H1 (cell line): ENCODE measurements at regions not wholly inside any gene's neighbourhood (a gene's known extent, or its start where the extent isn't known, plus 50 kb on each side); places are given as distances from the start of the nearest gene placed in this dataset.

Source experiments
- CTCF ChIA-PET: fragments of 300-600 bp; sonication (Branson Sonifier 250); formaldehyde crosslinking; loops from one replicate; lab custom pipeline; 2021; ENCODE audit not compliant: partially characterized antibody; lab: Charles Lee
- POLR2A ChIA-PET: fragments of 300-600 bp; sonication (Branson Sonifier 250); formaldehyde crosslinking; loops from one replicate; lab custom pipeline; 2021; ENCODE audit warnings: inconsistent platforms; ENCODE audit not compliant: partially characterized antibody; lab: Charles Lee
- DNase-seq, 2 experiments: peaks; one replicate each; pipeline versions ENCODE4 v3.0.0 to v3.0.0-alpha.2; 2010 to 2022; ENCODE audit warnings: low spot score in 2 of 2, low read depth in 1 of 2, mixed read lengths in 1 of 2
- FAIRE-seq: peaks from 2 replicates; lab custom pipeline; 2011; peaks lifted over from hg19 to GRCh38; lab: Jason Lieb, UNC
- H2AFZ ChIP-seq: 2 replicates; pipeline ENCODE4 v1.8.1; 2012; ENCODE audit warnings: low read length, inconsistent platforms
- H2AK5ac ChIP-seq: 2 replicates; pipeline ENCODE4 v1.6.1; 2013; ENCODE audit warnings: low read depth, low read length
- H2BK120ac ChIP-seq: replicated peaks from 2 replicates; pipeline ENCODE3; 2013; ENCODE audit warnings: low read depth, low read length, inconsistent platforms
- H2BK12ac ChIP-seq: 2 replicates; pipeline ENCODE4 v1.6.1; 2013; ENCODE audit warnings: low read depth, low read length
- H2BK15ac ChIP-seq: 2 replicates; pipeline ENCODE4 v1.6.1; 2013; ENCODE audit warnings: low read length
- H2BK20ac ChIP-seq: 2 replicates; pipeline ENCODE4 v1.6.1; 2013; ENCODE audit warnings: low read length
- H2BK5ac ChIP-seq: 2 replicates; pipeline ENCODE4 v1.6.1; 2013; ENCODE audit warnings: low read depth, low read length
- H3K14ac ChIP-seq: 2 replicates; pipeline ENCODE4 v1.6.1; 2013; ENCODE audit warnings: inconsistent platforms; ENCODE audit not compliant: insufficient read length
- H3K18ac ChIP-seq: 2 replicates; pipeline ENCODE4 v1.6.1; 2013; ENCODE audit warnings: low read length; ENCODE audit errors: extremely low read depth
- H3K23ac ChIP-seq: 2 replicates; pipeline ENCODE4 v1.6.1; 2013; ENCODE audit warnings: inconsistent platforms; ENCODE audit not compliant: insufficient read length
- H3K23me2 ChIP-seq: 2 replicates; pipeline ENCODE4 v1.6.1; 2013; ENCODE audit warnings: low read depth, low read length
- H3K27ac ChIP-seq: 2 replicates; pipeline ENCODE4 v1.6.1; 2011; ENCODE audit warnings: low read depth, low read length, inconsistent platforms
- H3K27me3 ChIP-seq, 4 experiments: replicated peaks in 1 of 4; 1 replicate in 1 of 4; 2 replicates in 3 of 4; pipeline versions ENCODE4 v1.6.1 to v1.8.1; 2011 to 2013; ENCODE audit warnings: low read length in 3 of 4, mild to moderate bottlenecking in 3 of 4, inconsistent platforms in 2 of 4, mixed read lengths in 2 of 4, moderate library complexity in 1 of 4; ENCODE audit not compliant: control insufficient read depth in 3 of 4, insufficient read depth in 3 of 4; ENCODE audit errors: extremely low read depth in 1 of 4
- H3K36me3 ChIP-seq, 4 experiments: 2 replicates each; pipeline versions ENCODE4 v1.6.1 to v1.8.1; 2011 to 2013; ENCODE audit warnings: mild to moderate bottlenecking in 4 of 4, low read length in 3 of 4, moderate library complexity in 2 of 4, control low read depth in 1 of 4, inconsistent platforms in 1 of 4; ENCODE audit not compliant: insufficient read depth in 4 of 4, control insufficient read depth in 2 of 4
- H3K4ac ChIP-seq: replicated peaks from 2 replicates; pipeline ENCODE3; 2013; ENCODE audit warnings: low read length, low read depth, mixed read lengths, inconsistent platforms; ENCODE audit not compliant: insufficient read length
- H3K4me1 ChIP-seq, 4 experiments: replicated peaks in 1 of 4; 1 replicate in 1 of 4; 2 replicates in 3 of 4; pipeline versions ENCODE4 v1.6.1 to v1.8.1; 2011 to 2013; ENCODE audit warnings: low read length in 3 of 4, inconsistent platforms in 2 of 4, mixed read lengths in 1 of 4; ENCODE audit not compliant: insufficient read depth in 4 of 4, control insufficient read depth in 3 of 4
- H3K4me2 ChIP-seq, 2 experiments: 2 replicates each; pipeline versions ENCODE4 v1.6.1 to v1.8.1; 2011 to 2013; ENCODE audit warnings: low read depth in 2 of 2, low read length in 2 of 2, control low read depth in 1 of 2, inconsistent platforms in 1 of 2, mild to moderate bottlenecking in 1 of 2; ENCODE audit not compliant: insufficient read depth in 1 of 2
- H3K4me3 ChIP-seq, 4 experiments: fragments of 200-600, 300-600 bp in 1 of 4; sonication (generic), shearing (Covaris generic), sonication (Bioruptor Twin) in 1 of 4; 2 replicates each; pipeline versions ENCODE4 v1.5.1 to v1.8.1; 2011 to 2016; ENCODE audit warnings: low read length in 4 of 4, low read depth in 3 of 4, control low read depth in 2 of 4, inconsistent platforms in 2 of 4, mild to moderate bottlenecking in 2 of 4, mixed read lengths in 1 of 4, moderate library complexity in 1 of 4; ENCODE audit not compliant: insufficient read depth in 2 of 4; ENCODE audit errors: extremely low read depth in 1 of 4
- H3K56ac ChIP-seq: replicated peaks from 2 replicates; pipeline ENCODE3; 2013; ENCODE audit warnings: low read depth, mild to moderate bottlenecking, mixed read lengths, low read length, inconsistent platforms; ENCODE audit not compliant: insufficient read length
- H3K79me1 ChIP-seq: 2 replicates; pipeline ENCODE4 v1.6.1; 2013; ENCODE audit warnings: low read depth, low read length, control low read depth
- H3K79me2 ChIP-seq, 2 experiments: 2 replicates each; pipeline versions ENCODE4 v1.6.1 to v1.8.1; 2012 to 2013; ENCODE audit warnings: low read length in 2 of 2, mild to moderate bottlenecking in 2 of 2, inconsistent platforms in 1 of 2; ENCODE audit not compliant: insufficient read depth in 2 of 2, control insufficient read depth in 1 of 2
- H3K9ac ChIP-seq, 4 experiments: replicated peaks in 1 of 4; 1 replicate in 1 of 4; 2 replicates in 3 of 4; pipeline versions ENCODE4 v1.6.1 to v1.8.1; 2011 to 2013; ENCODE audit warnings: low read depth in 3 of 4, low read length in 3 of 4, control low read depth in 2 of 4, mild to moderate bottlenecking in 2 of 4, moderate library complexity in 2 of 4, inconsistent platforms in 1 of 4; ENCODE audit errors: extremely low read depth in 1 of 4
- H3K9me3 ChIP-seq, 2 experiments: 2 replicates each; pipeline versions ENCODE4 v1.6.1 to v1.8.1; 2012 to 2013; ENCODE audit warnings: mild to moderate bottlenecking in 2 of 2, moderate library complexity in 2 of 2, control low read depth in 1 of 2, inconsistent platforms in 1 of 2, low read depth in 1 of 2, low read length in 1 of 2, mixed read lengths in 1 of 2; ENCODE audit not compliant: insufficient read depth in 2 of 2
- H4K20me1 ChIP-seq, 2 experiments: replicated peaks in 1 of 2; 2 replicates each; pipeline versions ENCODE3 to v1.8.1; 2011 to 2013; ENCODE audit warnings: inconsistent platforms in 2 of 2, low read length in 2 of 2, mild to moderate bottlenecking in 1 of 2; ENCODE audit not compliant: insufficient read depth in 2 of 2, control insufficient read depth in 1 of 2
- H4K5ac ChIP-seq: 2 replicates; pipeline ENCODE4 v1.6.1; 2013; ENCODE audit warnings: low read length, low read depth, mixed read lengths, inconsistent platforms; ENCODE audit not compliant: insufficient read length
- H4K8ac ChIP-seq: 2 replicates; pipeline ENCODE4 v1.8.0; 2013; ENCODE audit warnings: mild to moderate bottlenecking, moderate library complexity, low read length, inconsistent platforms; ENCODE audit not compliant: insufficient read depth; ENCODE audit errors: extremely low read depth
- H4K91ac ChIP-seq: replicated peaks from 2 replicates; pipeline ENCODE3; 2013; ENCODE audit warnings: low read length, mixed read lengths, inconsistent platforms; ENCODE audit not compliant: insufficient read length
- CBX5 ChIP-seq: fragments of 300-800, 300-1000 bp; sonication (generic); IDR thresholded peaks from 2 replicates; pipeline ENCODE4 v1.7.1; 2016; ENCODE audit warnings: antibody characterized with exemption, low read length, low read depth
- CEBPB ChIP-seq: IDR thresholded peaks from 2 replicates; pipeline ENCODE4 v1.6.1; 2012; ENCODE audit warnings: low read depth, low read length
- CHD1 ChIP-seq: IDR thresholded peaks from 2 replicates; pipeline ENCODE4 v1.6.1; 2012; ENCODE audit warnings: low read depth, low read length, improper control_type of control experiment
- FOSL1 ChIP-seq: IDR thresholded peaks from 2 replicates; pipeline ENCODE4 v1.6.1; 2011; ENCODE audit warnings: mild to moderate bottlenecking, low read depth, low read length, moderate library complexity; ENCODE audit not compliant: insufficient read depth
- HDAC6 ChIP-seq: IDR thresholded peaks from one replicate; pipeline ENCODE4 v1.7.1; 2012; ENCODE audit warnings: low read depth, mild to moderate bottlenecking, inconsistent platforms, low read length, moderate library complexity
- JUN ChIP-seq: IDR thresholded peaks from 2 replicates; pipeline ENCODE4 v1.6.1; 2011; ENCODE audit warnings: low read depth, mild to moderate bottlenecking, improper control_type of control experiment, low read length
- JUND ChIP-seq: IDR thresholded peaks from 2 replicates; pipeline ENCODE4 v1.6.1; 2011; ENCODE audit warnings: mild to moderate bottlenecking, improper control_type of control experiment, low read length
- MAFK ChIP-seq: IDR thresholded peaks from 2 replicates; pipeline ENCODE4 v1.6.1; 2012; ENCODE audit warnings: low read depth, mild to moderate bottlenecking, improper control_type of control experiment, low read length
- MAX ChIP-seq: IDR thresholded peaks from 2 replicates; pipeline ENCODE4 v1.6.1; 2012; ENCODE audit warnings: inconsistent platforms
- NRF1 ChIP-seq: IDR thresholded peaks from 2 replicates; pipeline ENCODE4 v1.6.1; 2011; ENCODE audit warnings: mild to moderate bottlenecking, low read depth, low read length, improper control_type of control experiment
- PHF8 ChIP-seq: fragments of 200-600 bp; sonication (generic); conservative IDR thresholded peaks from 2 replicates; pipeline ENCODE4 v1.7.1; 2012; ENCODE audit warnings: low read depth, mild to moderate bottlenecking, inconsistent platforms, low read length, moderate library complexity
- POU5F1 ChIP-seq: IDR thresholded peaks from 2 replicates; pipeline ENCODE4 v1.6.1; 2011; ENCODE audit warnings: low read depth, mild to moderate bottlenecking, low read length, moderate library complexity
- SP1 ChIP-seq: IDR thresholded peaks from 2 replicates; pipeline ENCODE4 v1.6.1; 2011; ENCODE audit warnings: low read depth, low read length
- SP4 ChIP-seq: IDR thresholded peaks from 2 replicates; pipeline ENCODE4 v1.6.1; 2012; ENCODE audit warnings: low read length, inconsistent platforms
- SRF ChIP-seq: IDR thresholded peaks from 2 replicates; pipeline ENCODE4 v1.6.1; 2011; ENCODE audit warnings: mild to moderate bottlenecking, low read depth, low read length, moderate library complexity
- TEAD4 ChIP-seq: IDR thresholded peaks from 2 replicates; pipeline ENCODE4 v1.6.1; 2012; ENCODE audit warnings: low read depth, low read length, inconsistent platforms, mixed read lengths
- WGBS, 2 experiments: shearing (Covaris generic) in 1 of 2; methylation state at CpG; one replicate each; pipeline versions ENCODE4 v1.1.6 to v1.1.7; 2013 to 2015; ENCODE audit warnings: low lambda C conversion rate in 2 of 2, mixed read lengths in 2 of 2, inconsistent platforms in 1 of 2, low coverage in 1 of 2, missing lambda C conversion rate in 1 of 2; ENCODE audit not compliant: insufficient replicate concordance in 2 of 2, insufficient coverage in 1 of 2, insufficient read length in 1 of 2; ENCODE audit errors: extremely low coverage in 1 of 2, missing lambda C conversion rate in 1 of 2; 5-methylcytosine and 5-hydroxymethylcytosine counted together

DNA sequence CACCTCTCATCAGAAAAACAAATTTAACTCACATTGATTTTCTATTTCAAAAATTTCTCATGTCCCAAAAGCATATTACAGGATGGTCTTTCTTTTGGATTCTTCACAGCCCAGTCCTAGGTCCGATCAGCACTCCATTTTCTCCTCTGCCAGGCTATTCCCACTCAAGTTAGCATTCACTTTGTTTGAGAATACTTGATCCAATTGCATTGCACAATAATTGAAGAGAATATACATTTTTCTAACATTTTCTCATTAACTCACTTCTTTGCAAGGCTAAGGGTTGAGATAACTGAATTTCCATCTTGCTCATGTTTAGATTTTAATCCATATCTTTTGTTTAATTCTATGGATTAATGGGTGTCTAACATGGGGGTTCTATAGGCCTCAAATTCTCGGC, 716.1 kb downstream of the QKI start:
- FAIRE-seq (no peak), DNase-seq (no peak)
- no peak overlapping the region for H3K4me2 ChIP-seq
- TF ChIP-seq SP1 (no peak), CHD1 (no peak), HDAC6 (no peak), MAX (no peak), FOSL1 (no peak), MAFK (no peak), CEBPB (no peak), JUN (no peak), JUND (no peak), SP4 (no peak), PHF8 (no peak), POU5F1 (no peak), NRF1 (no peak), TEAD4 (no peak), CBX5 (no peak), SRF (no peak)

More for the DNA sequence above, 716.1 kb downstream of the QKI start:
- H2AK5ac ChIP-seq = no peak overlapping the region
- no peaks in the 10 kb centered on the region for H3K4me1 ChIP-seq
- H4K20me1 ChIP-seq = no peaks in the 10 kb centered on the region
- H2AFZ ChIP-seq = no peak overlapping the region
- no peak overlapping the region for H2BK5ac ChIP-seq
- CTCF ChIA-PET = interaction anchor here (0.9 kb wide), 1 partner anchor 277 kb away, joined by 3 read pairs; no protein-coding TSS in a partner anchor
- 88% methylated on average over 2 of the region's 2 CpGs; no CpG with 5 or more reads in 1 of the 2 experiments for WGBS, 2 experiments
- H3K9ac ChIP-seq = no peak overlapping the region
- no peak overlapping the region for H3K27ac ChIP-seq
- no peak overlapping the region for H2BK15ac ChIP-seq
- no peaks in the 10 kb centered on the region for H3K9me3 ChIP-seq
- no peak overlapping the region for H2BK20ac ChIP-seq
- no peaks in the 10 kb centered on the region for H3K36me3 ChIP-seq
- H3K23me2 ChIP-seq = no peaks in the 10 kb centered on the region
- H3K18ac ChIP-seq = no peak overlapping the region
- H3K79me2 ChIP-seq = no peaks in the 10 kb centered on the region
- H2BK12ac ChIP-seq = no peak overlapping the region
- no peak overlapping the region for H2BK120ac ChIP-seq
- H3K56ac ChIP-seq = no peak overlapping the region
- H3K14ac ChIP-seq = no peak overlapping the region
- H3K4me3 ChIP-seq = no peak overlapping the region
- H3K79me1 ChIP-seq = no peaks in the 10 kb centered on the region
- no peaks in the 10 kb centered on the region for H3K27me3 ChIP-seq
- no peak overlapping the region for H3K4ac ChIP-seq
- POLR2A ChIA-PET = no interaction called here
- H3K23ac ChIP-seq = no peak overlapping the region
- no peak overlapping the region for H4K5ac ChIP-seq
- no peak overlapping the region for H4K91ac ChIP-seq
- H4K8ac ChIP-seq = no peak overlapping the region
